ENCODE measurements at regions not wholly inside any gene's neighbourhood (a gene's known extent, or its start where the extent isn't known, plus 50 kb on each side); places are given as distances from the start of the nearest gene placed in this dataset.

DNA sequence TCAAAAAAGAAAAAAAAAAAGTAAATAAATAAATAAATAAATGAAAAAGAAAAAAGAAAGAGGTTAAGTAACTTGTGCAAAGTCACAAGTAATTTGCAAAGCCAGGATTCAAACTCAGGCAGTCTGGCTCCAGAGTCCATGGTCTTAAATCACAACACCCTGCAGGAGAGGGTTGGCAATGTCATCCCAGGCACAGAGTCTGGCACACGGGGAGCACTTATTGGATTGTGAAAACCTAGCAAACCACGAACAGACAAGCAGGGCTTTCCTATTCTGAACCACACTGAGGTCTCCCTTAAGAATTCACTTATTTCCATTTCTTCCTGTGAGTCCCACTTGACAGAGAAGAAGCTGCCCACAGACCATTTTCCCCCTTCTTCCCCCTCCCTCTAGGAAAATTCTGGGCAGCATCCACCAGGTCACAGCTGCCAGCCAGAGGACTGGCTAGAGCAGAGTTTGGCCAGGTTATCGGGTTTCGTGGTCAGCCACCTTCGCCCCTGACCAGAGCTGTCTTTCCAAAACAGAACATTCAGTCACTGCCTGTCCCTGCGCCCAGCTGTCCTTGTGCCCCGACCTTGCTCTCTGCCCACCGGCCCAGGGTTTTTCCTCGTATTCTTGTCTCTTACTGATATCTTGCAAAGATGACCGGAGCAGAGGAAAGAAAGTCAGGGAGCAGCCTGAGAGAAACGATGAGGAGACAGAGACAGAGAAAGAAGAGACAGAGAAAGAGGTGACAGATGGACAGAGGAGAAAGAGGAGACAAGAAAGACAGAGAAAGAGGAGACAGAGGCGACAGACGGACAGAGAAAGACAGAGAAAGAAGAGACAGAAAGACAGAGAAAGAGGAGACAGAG, 106.4 kb upstream of the PTPN1 start:
- Mint-ChIP-seq H3K27me3 (ENCODE audit: unreplicated experiment) (peaks cover 28% of the 10 kb centered on the region), H3K4me3 (ENCODE audit: unreplicated experiment) (no peak overlapping the region), H3K4me1 (ENCODE audit: unreplicated experiment) (peaks cover 26% of the 10 kb centered on the region), H3K9me3 (ENCODE audit: unreplicated experiment) (no peaks in the 10 kb centered on the region), H3K36me3 (ENCODE audit: unreplicated experiment) (no peaks in the 10 kb centered on the region), H3K27ac (ENCODE audit: unreplicated experiment) (no peak overlapping the region)
- no peak for DNase-seq (ENCODE audit: extremely low spot score, unreplicated experiment)
- TF ChIP-seq, protein P1, sequence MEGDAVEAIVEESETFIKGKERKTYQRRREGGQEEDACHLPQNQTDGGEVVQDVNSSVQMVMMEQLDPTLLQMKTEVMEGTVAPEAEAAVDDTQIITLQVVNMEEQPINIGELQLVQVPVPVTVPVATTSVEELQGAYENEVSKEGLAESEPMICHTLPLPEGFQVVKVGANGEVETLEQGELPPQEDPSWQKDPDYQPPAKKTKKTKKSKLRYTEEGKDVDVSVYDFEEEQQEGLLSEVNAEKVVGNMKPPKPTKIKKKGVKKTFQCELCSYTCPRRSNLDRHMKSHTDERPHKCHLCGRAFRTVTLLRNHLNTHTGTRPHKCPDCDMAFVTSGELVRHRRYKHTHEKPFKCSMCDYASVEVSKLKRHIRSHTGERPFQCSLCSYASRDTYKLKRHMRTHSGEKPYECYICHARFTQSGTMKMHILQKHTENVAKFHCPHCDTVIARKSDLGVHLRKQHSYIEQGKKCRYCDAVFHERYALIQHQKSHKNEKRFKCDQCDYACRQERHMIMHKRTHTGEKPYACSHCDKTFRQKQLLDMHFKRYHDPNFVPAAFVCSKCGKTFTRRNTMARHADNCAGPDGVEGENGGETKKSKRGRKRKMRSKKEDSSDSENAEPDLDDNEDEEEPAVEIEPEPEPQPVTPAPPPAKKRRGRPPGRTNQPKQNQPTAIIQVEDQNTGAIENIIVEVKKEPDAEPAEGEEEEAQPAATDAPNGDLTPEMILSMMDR (IDR thresholded peaks at IDR 0.05) = no peak

- TF ChIP-seq, protein P1 (IDR thresholded peaks at IDR 0.05) = no peak
- peaks cover 30% of the 10 kb centered on the region for H3K27me3 Mint-ChIP-seq (ENCODE audit: unreplicated experiment)
- peaks cover 19% of the 10 kb centered on the region for H3K4me1 Mint-ChIP-seq (ENCODE audit: unreplicated experiment)
- no peak for DNase-seq (ENCODE audit: extremely low spot score, unreplicated experiment)
- H3K4me3 Mint-ChIP-seq (ENCODE audit: unreplicated experiment) = no peak overlapping the region
- no peak overlapping the region for H3K27ac Mint-ChIP-seq (ENCODE audit: unreplicated experiment)
- H3K9me3 Mint-ChIP-seq (ENCODE audit: unreplicated experiment) = no peaks in the 10 kb centered on the region
- no peaks in the 10 kb centered on the region for H3K36me3 Mint-ChIP-seq (ENCODE audit: unreplicated experiment)
Measured at GRCh38 chr20:50404419-50405234, 105.6 kb upstream of the PTPN1 start.

GRCh38 chr20:50405235-50405914, 104.8 kb upstream of the PTPN1 start:
- peaks cover 11% of the 10 kb centered on the region for H3K4me1 Mint-ChIP-seq (ENCODE audit: unreplicated experiment)
- H3K36me3 Mint-ChIP-seq (ENCODE audit: unreplicated experiment) = no peaks in the 10 kb centered on the region
- no peaks in the 10 kb centered on the region for H3K9me3 Mint-ChIP-seq (ENCODE audit: unreplicated experiment)
- peaks cover 30% of the 10 kb centered on the region for H3K27me3 Mint-ChIP-seq (ENCODE audit: unreplicated experiment)
- H3K4me3 Mint-ChIP-seq (ENCODE audit: unreplicated experiment) = no peak overlapping the region
- H3K27ac Mint-ChIP-seq (ENCODE audit: unreplicated experiment) = no peak overlapping the region
- no peak for DNase-seq (ENCODE audit: extremely low spot score, unreplicated experiment)
- TF ChIP-seq, protein P1 (IDR thresholded peaks at IDR 0.05) = no peak

DNA sequence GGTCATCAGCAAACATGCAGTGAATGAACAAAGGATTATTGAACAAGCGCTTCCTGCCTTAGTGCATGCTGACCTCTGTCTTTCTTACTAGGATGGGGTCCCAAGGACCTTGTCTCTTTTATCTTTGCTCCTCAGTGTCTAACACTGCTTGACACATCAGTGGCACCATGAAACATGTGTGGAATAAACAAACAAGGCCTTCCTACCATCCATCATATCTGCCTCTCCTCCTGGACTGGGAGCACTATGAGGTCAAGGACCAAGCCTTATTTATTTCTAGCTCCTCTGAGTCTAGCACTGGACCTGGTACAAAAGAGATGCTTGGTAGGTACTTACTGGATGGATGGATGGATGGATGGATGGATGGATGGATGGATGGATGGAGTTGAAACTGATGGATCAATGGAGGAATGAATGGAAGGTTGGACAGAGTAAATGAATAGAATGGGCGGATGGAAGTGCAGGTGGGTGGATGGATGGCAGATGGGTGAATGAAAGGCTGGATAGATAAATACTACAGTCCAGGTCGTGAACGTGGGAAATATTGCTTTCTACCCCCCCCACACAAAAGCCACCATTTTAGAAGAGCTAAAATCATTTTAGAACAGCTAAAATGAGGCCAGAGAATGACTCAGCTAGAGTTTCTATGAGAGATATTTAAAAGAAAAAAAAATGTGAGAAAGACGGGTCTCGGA, 104.1 kb upstream of the PTPN1 start:
- no peak overlapping the region for H3K4me3 Mint-ChIP-seq (ENCODE audit: unreplicated experiment)
- TF ChIP-seq, protein P1 (IDR thresholded peaks at IDR 0.05) = no peak
- H3K36me3 Mint-ChIP-seq (ENCODE audit: unreplicated experiment) = no peaks in the 10 kb centered on the region

More for the DNA sequence above, 104.1 kb upstream of the PTPN1 start:
- no peak for DNase-seq (ENCODE audit: extremely low spot score, unreplicated experiment)
- peaks cover 30% of the 10 kb centered on the region for H3K27me3 Mint-ChIP-seq (ENCODE audit: unreplicated experiment)
- peaks cover 9% of the 10 kb centered on the region for H3K4me1 Mint-ChIP-seq (ENCODE audit: unreplicated experiment)
- no peaks in the 10 kb centered on the region for H3K9me3 Mint-ChIP-seq (ENCODE audit: unreplicated experiment)
- no peak overlapping the region for H3K27ac Mint-ChIP-seq (ENCODE audit: unreplicated experiment)
